HCT116 (cell line): ENCODE measurements at regions not wholly inside any gene's neighbourhood (a gene's known extent, or its start where the extent isn't known, plus 50 kb on each side); places are given as distances from the start of the nearest gene placed in this dataset.
A peak's percentile ranks its signal among the peaks of the same experiment; 100 is the strongest.

ENCODE experiments used
- ATAC-seq: fragments of 200-7000 bp; cut with Tn5 transposase; 2 replicates; pipeline ENCODE4 v1.9.1; 2020; ENCODE audit warnings: mild to moderate bottlenecking, moderate library complexity
- BruUV-seq: library from RNA; stranded (reverse); fragments of 400-500 nt; replicated peaks from 2 replicates; lab custom pipeline; 2021; lab: Mats Ljungman, UMichigan
- CTCF ChIA-PET: fragments of 300-600 bp; sonication (Branson Sonifier 250); formaldehyde crosslinking; loops from one replicate; lab custom pipeline; 2021; ENCODE audit warnings: antibody characterized with exemption; lab: Charles Lee
- POLR2A ChIA-PET: fragments of 300-600, 350-600 bp; sonication (Branson Sonifier 250); formaldehyde crosslinking; loops from one replicate; lab custom pipeline; 2021; ENCODE audit warnings: antibody characterized with exemption; lab: Charles Lee
- RAD21 ChIA-PET, 2 experiments: fragments of 300-600 bp; sonication (Branson Sonifier 250); formaldehyde crosslinking; loops; one replicate each; lab custom pipeline; 2023; ENCODE audit warnings: low total read pairs in 2 of 2; ENCODE audit not compliant: uncharacterized antibody in 2 of 2, unreplicated experiment in 2 of 2, low non-redundant PET in 1 of 2; lab: Charles Lee
- DNase-seq: peaks from one replicate; pipeline ENCODE4 v3.0.0-alpha.2; 2010; ENCODE audit warnings: low read depth, low spot score
- H2AFZ ChIP-seq: fragments of 200-600 bp; shearing (Covaris generic), sonication (generic); 2 replicates; pipeline ENCODE4 v1.6.1; 2017; ENCODE audit warnings: low read depth, mixed run types, mixed read lengths, antibody characterized with exemption, low read length; ENCODE audit not compliant: poor library complexity, severe bottlenecking
- H3K27ac ChIP-seq: 2 replicates; pipeline ENCODE4 v1.5.1; 2012; ENCODE audit warnings: low read depth, low read length
- H3K27me3 ChIP-seq: fragments of 200-600 bp; sonication (generic); 2 replicates; pipeline ENCODE4 v1.6.1; 2016; ENCODE audit warnings: mixed run types, low read length, mixed read lengths; ENCODE audit not compliant: insufficient read depth
- H3K36me3 ChIP-seq, 2 experiments: fragments of 200-500 bp in 1 of 2; fragments of 200-600 bp in 1 of 2; sonication (Bioruptor generic) in 1 of 2; sonication (generic) in 1 of 2; 2 replicates each; pipeline versions ENCODE4 v1.5.1 to v1.6.1; 2014 to 2016; ENCODE audit warnings: low read length in 2 of 2, inconsistent platforms in 1 of 2, mixed read lengths in 1 of 2, mixed run types in 1 of 2; ENCODE audit not compliant: insufficient read depth in 2 of 2, control insufficient read depth in 1 of 2
- H3K4me1 ChIP-seq, 2 experiments: fragments of 200-600 bp in 1 of 2; sonication (generic) in 1 of 2; 2 replicates each; pipeline versions ENCODE4 v1.5.1 to v1.6.1; 2012 to 2017; ENCODE audit warnings: low read length in 2 of 2, inconsistent platforms in 1 of 2, mild to moderate bottlenecking in 1 of 2, mixed read lengths in 1 of 2, mixed run types in 1 of 2, moderate library complexity in 1 of 2; ENCODE audit not compliant: insufficient read depth in 2 of 2, control insufficient read depth in 1 of 2
- H3K4me2 ChIP-seq: fragments of 200-600 bp; sonication (generic); 2 replicates; pipeline ENCODE4 v1.6.1; 2017; ENCODE audit warnings: mixed run types, low read length, mixed read lengths
- H3K4me3 ChIP-seq, 2 experiments: fragments of 200-600 bp in 1 of 2; sonication (generic) in 1 of 2; replicated peaks in 1 of 2; 2 replicates each; pipeline ENCODE4 v1.5.1; 2011 to 2016; ENCODE audit warnings: low read length in 2 of 2, control low read depth in 1 of 2, low read depth in 1 of 2, mild to moderate bottlenecking in 1 of 2, mixed read lengths in 1 of 2, mixed run types in 1 of 2
- H3K79me2 ChIP-seq: fragments of 200-600 bp; sonication (generic); 2 replicates; pipeline ENCODE4 v1.6.1; 2017; ENCODE audit warnings: mild to moderate bottlenecking, mixed run types, low read length, moderate library complexity, mixed read lengths; ENCODE audit not compliant: insufficient read depth
- H3K9ac ChIP-seq: fragments of 200-600 bp; sonication (generic); 2 replicates; pipeline ENCODE4 v1.6.1; 2016; ENCODE audit warnings: low read length, mixed read lengths
- H3K9me2 ChIP-seq: fragments of 200-600 bp; sonication (generic), shearing (Covaris generic); 2 replicates; pipeline ENCODE4 v1.6.1; 2017; ENCODE audit warnings: mixed run types, mild to moderate bottlenecking, moderate library complexity; ENCODE audit not compliant: insufficient read depth
- H3K9me3 ChIP-seq, 2 experiments: fragments of 200-500 bp in 1 of 2; fragments of 200-600 bp in 1 of 2; sonication (Bioruptor generic) in 1 of 2; sonication (generic) in 1 of 2; 2 replicates each; pipeline ENCODE4 v1.6.1; 2014 to 2017; ENCODE audit warnings: low read length in 2 of 2, mixed read lengths in 2 of 2, inconsistent platforms in 1 of 2, low read depth in 1 of 2, mild to moderate bottlenecking in 1 of 2, mixed run types in 1 of 2, moderate library complexity in 1 of 2; ENCODE audit not compliant: control insufficient read depth in 1 of 2, insufficient read depth in 1 of 2
- H4K20me1 ChIP-seq: fragments of 200-600 bp; sonication (generic), shearing (Covaris generic); 2 replicates; pipeline ENCODE4 v1.6.1; 2017; ENCODE audit warnings: mixed run types, mild to moderate bottlenecking, moderate library complexity; ENCODE audit not compliant: insufficient read depth
- EGR1 ChIP-seq: IDR thresholded peaks from 2 replicates; pipeline ENCODE4 v1.6.1; 2012; ENCODE audit warnings: low read depth
- ELF1 ChIP-seq: IDR thresholded peaks from 2 replicates; pipeline ENCODE4 v1.6.1; 2012; ENCODE audit warnings: low read depth, borderline replicate concordance
- EZH2 ChIP-seq: fragments of 200-600 bp; sonication (generic); IDR thresholded peaks from 2 replicates; pipeline ENCODE4 v1.6.1; 2017; ENCODE audit warnings: antibody characterized with exemption, mixed run types
- FOSL1 ChIP-seq: IDR thresholded peaks from 2 replicates; pipeline ENCODE4 v1.6.1; 2012; ENCODE audit warnings: low read depth
- POLR2A ChIP-seq: IDR thresholded peaks from 2 replicates; pipeline ENCODE4 v1.7.0; 2011; ENCODE audit warnings: borderline replicate concordance; ENCODE audit not compliant: insufficient read depth, insufficient read length; ENCODE audit errors: extremely low read depth
- POLR2AphosphoS5 ChIP-seq: IDR thresholded peaks from 2 replicates; pipeline ENCODE4 v1.6.1; 2011; ENCODE audit warnings: mild to moderate bottlenecking, low read depth, low read length, moderate library complexity
- RAD21 ChIP-seq: IDR thresholded peaks from 2 replicates; pipeline ENCODE4 v1.6.1; 2012; ENCODE audit warnings: low read depth, mild to moderate bottlenecking
- SIN3A ChIP-seq: IDR thresholded peaks from 2 replicates; pipeline ENCODE4 v1.6.1; 2012; ENCODE audit warnings: low read depth
- SP1 ChIP-seq: IDR thresholded peaks from 2 replicates; pipeline ENCODE4 v1.6.1; 2012; ENCODE audit warnings: low read depth
- SRF ChIP-seq: IDR thresholded peaks from 2 replicates; pipeline ENCODE4 v1.6.1; 2012; ENCODE audit warnings: low read depth
- TCF7L2 ChIP-seq: IDR thresholded peaks from 2 replicates; pipeline ENCODE4 v1.7.0; 2011; ENCODE audit warnings: borderline replicate concordance, inconsistent platforms; ENCODE audit not compliant: insufficient read depth, insufficient read length; ENCODE audit errors: extremely low read depth
- ZNF274 ChIP-seq: fragments of 200-500 bp; sonication (Bioruptor generic); IDR thresholded peaks from 2 replicates; pipeline ENCODE4 v1.6.1; 2014; ENCODE audit warnings: mild to moderate bottlenecking, low read depth, low read length, inconsistent platforms
- intact Hi-C: fragments of 100-400 bp; cut with micrococcal nuclease; formaldehyde crosslinking; loops from 2 replicates; pipeline ENCODE4 v1.10.0; 2022
- TF ChIP-seq, protein P1 (sequence below), 3 experiments: fragments of 200-600 bp in 1 of 3; sonication (generic) in 1 of 3; IDR thresholded peaks in 2 of 3; conservative IDR thresholded peaks in 1 of 3; 2 replicates each; pipeline ENCODE4 v1.5.1; 2012 to 2017; ENCODE audit warnings: low read depth in 2 of 3, low read length in 2 of 3, antibody characterized with exemption in 1 of 3, borderline replicate concordance in 1 of 3, control low read depth in 1 of 3, mild to moderate bottlenecking in 1 of 3, mixed read lengths in 1 of 3, mixed run types in 1 of 3, moderate library complexity in 1 of 3; ENCODE audit not compliant: insufficient read depth in 1 of 3
- TF ChIP-seq, protein P2 (sequence below): IDR thresholded peaks from 2 replicates; pipeline ENCODE4 v1.6.1; 2011; ENCODE audit warnings: mild to moderate bottlenecking, low read length, moderate library complexity; ENCODE audit not compliant: insufficient replicate concordance; ENCODE audit errors: extremely low read depth
- TF ChIP-seq, protein P3 (sequence below): IDR thresholded peaks from 2 replicates; pipeline ENCODE4 v1.6.1; 2012

DNA sequence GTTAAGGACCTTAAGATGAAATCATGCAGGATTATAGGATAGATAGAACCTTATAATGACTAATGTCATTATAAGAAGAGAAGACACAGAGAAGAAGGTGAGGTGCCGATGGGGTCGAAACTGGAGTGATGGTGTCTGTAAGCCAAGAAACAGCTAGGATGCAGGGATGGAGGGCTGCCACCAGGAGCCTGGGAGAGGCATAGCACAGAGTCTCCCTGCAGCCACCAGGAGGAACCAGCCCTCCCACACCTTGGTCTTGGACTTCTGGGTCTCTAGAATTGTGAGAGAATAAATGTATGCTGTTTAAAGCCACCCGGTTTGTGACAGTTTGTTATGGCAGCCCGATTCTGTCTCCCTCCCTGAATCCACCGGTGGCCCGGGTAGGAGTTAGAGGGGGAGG is 337.2 kb upstream of the AJAP1 start:
- H3K4me2 ChIP-seq: no peak overlapping the region
- H3K9me3 ChIP-seq: no peaks in the 10 kb centered on the region
- H3K27me3 ChIP-seq: no peaks in the 10 kb centered on the region
- no peaks in the 10 kb centered on the region for H3K36me3 ChIP-seq
- TF ChIP-seq, protein P1, sequence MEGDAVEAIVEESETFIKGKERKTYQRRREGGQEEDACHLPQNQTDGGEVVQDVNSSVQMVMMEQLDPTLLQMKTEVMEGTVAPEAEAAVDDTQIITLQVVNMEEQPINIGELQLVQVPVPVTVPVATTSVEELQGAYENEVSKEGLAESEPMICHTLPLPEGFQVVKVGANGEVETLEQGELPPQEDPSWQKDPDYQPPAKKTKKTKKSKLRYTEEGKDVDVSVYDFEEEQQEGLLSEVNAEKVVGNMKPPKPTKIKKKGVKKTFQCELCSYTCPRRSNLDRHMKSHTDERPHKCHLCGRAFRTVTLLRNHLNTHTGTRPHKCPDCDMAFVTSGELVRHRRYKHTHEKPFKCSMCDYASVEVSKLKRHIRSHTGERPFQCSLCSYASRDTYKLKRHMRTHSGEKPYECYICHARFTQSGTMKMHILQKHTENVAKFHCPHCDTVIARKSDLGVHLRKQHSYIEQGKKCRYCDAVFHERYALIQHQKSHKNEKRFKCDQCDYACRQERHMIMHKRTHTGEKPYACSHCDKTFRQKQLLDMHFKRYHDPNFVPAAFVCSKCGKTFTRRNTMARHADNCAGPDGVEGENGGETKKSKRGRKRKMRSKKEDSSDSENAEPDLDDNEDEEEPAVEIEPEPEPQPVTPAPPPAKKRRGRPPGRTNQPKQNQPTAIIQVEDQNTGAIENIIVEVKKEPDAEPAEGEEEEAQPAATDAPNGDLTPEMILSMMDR (IDR thresholded peaks at IDR 0.05 in 2 of 3, conservative IDR thresholded peaks at IDR 0.05 in 1 of 3; ENCODE audit: borderline replicate concordance in 1 of 3, insufficient read depth in 1 of 3, low read depth in 2 of 3, low read length in 2 of 3): peak in 1 of 3 experiments; percentile 14; a peak in 1 of 6 replicates
- TF ChIP-seq EGR1: no peak
- no peak for TF ChIP-seq POLR2A
- no peak for TF ChIP-seq FOSL1
- H3K79me2 ChIP-seq: no peaks in the 10 kb centered on the region
- intact Hi-C loops: no loop called here
- CTCF ChIA-PET: no interaction called here
- no TSS peak for BruUV-seq
- ATAC-seq (no peak), DNase-seq (no peak)
- H2AFZ ChIP-seq: no peak overlapping the region
- no peak overlapping the region for H3K4me3 ChIP-seq
- no peaks in the 10 kb centered on the region for H3K4me1 ChIP-seq
- H3K9me2 ChIP-seq: no peaks in the 10 kb centered on the region
- RAD21 ChIA-PET: no interaction called here
- no peak overlapping the region for H3K9ac ChIP-seq
- POLR2A ChIA-PET: no interaction called here
- no peak overlapping the region for H3K27ac ChIP-seq
- H4K20me1 ChIP-seq: no peaks in the 10 kb centered on the region

DNA sequence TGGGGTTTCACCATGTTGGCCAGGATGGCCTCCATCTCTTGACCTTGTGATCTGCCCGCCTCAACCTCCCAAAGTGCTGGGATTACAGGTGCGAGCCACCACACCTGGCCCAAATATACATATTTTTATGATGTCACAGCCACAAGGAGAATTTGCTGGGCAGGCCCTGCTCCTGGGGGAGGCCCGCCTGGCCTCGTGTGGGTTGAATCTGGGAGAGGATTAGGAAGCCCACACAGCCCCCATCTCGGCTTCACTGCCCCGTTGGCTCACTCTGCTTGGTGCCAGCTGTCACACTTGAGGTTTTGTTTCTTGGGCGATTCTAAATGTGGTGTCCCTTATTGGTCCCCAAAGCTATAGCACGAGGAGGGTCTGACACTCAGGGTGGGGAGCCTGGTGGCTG is 335.7 kb upstream of the AJAP1 start:
- Histone ChIP-seq H3K36me3 (no peaks in the 10 kb centered on the region), H3K79me2 (no peaks in the 10 kb centered on the region), H3K4me1 (no peaks in the 10 kb centered on the region), H4K20me1 (no peaks in the 10 kb centered on the region), H3K27ac (no peak overlapping the region), H3K9me2 (no peaks in the 10 kb centered on the region), H2AFZ (no peak overlapping the region), H3K4me2 (no peak overlapping the region), H3K9me3 (no peaks in the 10 kb centered on the region), H3K9ac (no peak overlapping the region), H3K4me3 (no peak overlapping the region), H3K27me3 (no peaks in the 10 kb centered on the region)
- CTCF ChIA-PET: no interaction called here
- POLR2A ChIA-PET: no interaction called here
- RAD21 ChIA-PET: no interaction called here
- intact Hi-C loops: no loop called here
- BruUV-seq: no TSS peak
- ATAC-seq (no peak), DNase-seq (no peak)
- TF ChIP-seq ZNF274: no peak
- no peak for TF ChIP-seq RAD21
- TF ChIP-seq ELF1: no peak
- no peak for TF ChIP-seq SIN3A
- TF ChIP-seq, protein P2, sequence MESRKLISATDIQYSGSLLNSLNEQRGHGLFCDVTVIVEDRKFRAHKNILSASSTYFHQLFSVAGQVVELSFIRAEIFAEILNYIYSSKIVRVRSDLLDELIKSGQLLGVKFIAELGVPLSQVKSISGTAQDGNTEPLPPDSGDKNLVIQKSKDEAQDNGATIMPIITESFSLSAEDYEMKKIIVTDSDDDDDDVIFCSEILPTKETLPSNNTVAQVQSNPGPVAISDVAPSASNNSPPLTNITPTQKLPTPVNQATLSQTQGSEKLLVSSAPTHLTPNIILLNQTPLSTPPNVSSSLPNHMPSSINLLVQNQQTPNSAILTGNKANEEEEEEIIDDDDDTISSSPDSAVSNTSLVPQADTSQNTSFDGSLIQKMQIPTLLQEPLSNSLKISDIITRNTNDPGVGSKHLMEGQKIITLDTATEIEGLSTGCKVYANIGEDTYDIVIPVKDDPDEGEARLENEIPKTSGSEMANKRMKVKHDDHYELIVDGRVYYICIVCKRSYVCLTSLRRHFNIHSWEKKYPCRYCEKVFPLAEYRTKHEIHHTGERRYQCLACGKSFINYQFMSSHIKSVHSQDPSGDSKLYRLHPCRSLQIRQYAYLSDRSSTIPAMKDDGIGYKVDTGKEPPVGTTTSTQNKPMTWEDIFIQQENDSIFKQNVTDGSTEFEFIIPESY: no peak
- TF ChIP-seq POLR2A: no peak
- TF ChIP-seq SP1: no peak
- TF ChIP-seq SRF: no peak
- no peak for TF ChIP-seq EZH2
- TF ChIP-seq, protein P3, sequence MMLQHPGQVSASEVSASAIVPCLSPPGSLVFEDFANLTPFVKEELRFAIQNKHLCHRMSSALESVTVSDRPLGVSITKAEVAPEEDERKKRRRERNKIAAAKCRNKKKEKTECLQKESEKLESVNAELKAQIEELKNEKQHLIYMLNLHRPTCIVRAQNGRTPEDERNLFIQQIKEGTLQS: no peak
- no peak for TF ChIP-seq TCF7L2
- no peak for TF ChIP-seq POLR2AphosphoS5
- TF ChIP-seq EGR1: no peak
